Endothelial cell (in vitro differentiated cells): ENCODE measurements at regions not wholly inside any gene's neighbourhood (a gene's known extent, or its start where the extent isn't known, plus 50 kb on each side); places are given as distances from the start of the nearest gene placed in this dataset.

ENCODE experiments used
- DNase-seq: peaks from one replicate; pipeline ENCODE4 v3.0.0; 2021; ENCODE audit warnings: low spot score
- H3K27ac Mint-ChIP-seq: one replicate; pipeline ENCODE4 v1.8.0; 2021; ENCODE audit warnings: mixed read lengths, inconsistent platforms; ENCODE audit not compliant: unreplicated experiment
- H3K27me3 Mint-ChIP-seq: one replicate; pipeline ENCODE4 v1.8.0; 2021; ENCODE audit warnings: mild to moderate bottlenecking, moderate library complexity, mixed read lengths, inconsistent platforms; ENCODE audit not compliant: unreplicated experiment
- H3K36me3 Mint-ChIP-seq: one replicate; pipeline ENCODE4 v1.8.0; 2021; ENCODE audit warnings: mild to moderate bottlenecking, low read depth, mixed read lengths, inconsistent platforms; ENCODE audit not compliant: unreplicated experiment
- H3K4me1 Mint-ChIP-seq: one replicate; pipeline ENCODE4 v1.8.0; 2021; ENCODE audit warnings: mild to moderate bottlenecking, mixed read lengths, inconsistent platforms; ENCODE audit not compliant: unreplicated experiment
- H3K4me3 Mint-ChIP-seq: one replicate; pipeline ENCODE4 v1.8.0; 2021; ENCODE audit warnings: mild to moderate bottlenecking, mixed read lengths, inconsistent platforms; ENCODE audit not compliant: unreplicated experiment
- H3K9me3 Mint-ChIP-seq: one replicate; pipeline ENCODE4 v1.8.0; 2021; ENCODE audit warnings: mixed read lengths, inconsistent platforms; ENCODE audit not compliant: unreplicated experiment
- TF ChIP-seq, protein P1 (sequence below): fragments of 200-600 bp; sonication (generic); IDR thresholded peaks from one replicate; pipeline ENCODE4 v1.5.0; 2021; ENCODE audit warnings: antibody characterized with exemption; ENCODE audit not compliant: unreplicated experiment

- Mint-ChIP-seq H3K4me1 (no peaks in the 10 kb centered on the region), H3K9me3 (no peaks in the 10 kb centered on the region), H3K4me3 (no peak overlapping the region), H3K27me3 (no peaks in the 10 kb centered on the region), H3K36me3 (no peaks in the 10 kb centered on the region), H3K27ac (no peak overlapping the region)
- TF ChIP-seq, protein P1, sequence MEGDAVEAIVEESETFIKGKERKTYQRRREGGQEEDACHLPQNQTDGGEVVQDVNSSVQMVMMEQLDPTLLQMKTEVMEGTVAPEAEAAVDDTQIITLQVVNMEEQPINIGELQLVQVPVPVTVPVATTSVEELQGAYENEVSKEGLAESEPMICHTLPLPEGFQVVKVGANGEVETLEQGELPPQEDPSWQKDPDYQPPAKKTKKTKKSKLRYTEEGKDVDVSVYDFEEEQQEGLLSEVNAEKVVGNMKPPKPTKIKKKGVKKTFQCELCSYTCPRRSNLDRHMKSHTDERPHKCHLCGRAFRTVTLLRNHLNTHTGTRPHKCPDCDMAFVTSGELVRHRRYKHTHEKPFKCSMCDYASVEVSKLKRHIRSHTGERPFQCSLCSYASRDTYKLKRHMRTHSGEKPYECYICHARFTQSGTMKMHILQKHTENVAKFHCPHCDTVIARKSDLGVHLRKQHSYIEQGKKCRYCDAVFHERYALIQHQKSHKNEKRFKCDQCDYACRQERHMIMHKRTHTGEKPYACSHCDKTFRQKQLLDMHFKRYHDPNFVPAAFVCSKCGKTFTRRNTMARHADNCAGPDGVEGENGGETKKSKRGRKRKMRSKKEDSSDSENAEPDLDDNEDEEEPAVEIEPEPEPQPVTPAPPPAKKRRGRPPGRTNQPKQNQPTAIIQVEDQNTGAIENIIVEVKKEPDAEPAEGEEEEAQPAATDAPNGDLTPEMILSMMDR, result peak; percentile 39
- DNase-seq, result no peak
These were observed 181.3 kb downstream of the INSIG2 start for GRCh38 chr2:118269408-118270051.

GRCh38 chr2:118268268-118268667 is 180.0 kb downstream of the INSIG2 start:
- DNase-seq, result no peak
- no peaks in the 10 kb centered on the region for H3K36me3 Mint-ChIP-seq
- no peaks in the 10 kb centered on the region for H3K9me3 Mint-ChIP-seq
- no peak overlapping the region for H3K27ac Mint-ChIP-seq
- H3K4me3 Mint-ChIP-seq, result no peak overlapping the region
- TF ChIP-seq, protein P1, result no peak
- H3K4me1 Mint-ChIP-seq, result no peaks in the 10 kb centered on the region
- H3K27me3 Mint-ChIP-seq, result peaks cover 1% of the 10 kb centered on the region

- no peaks in the 10 kb centered on the region for H3K4me1 Mint-ChIP-seq
- no peak overlapping the region for H3K27ac Mint-ChIP-seq
- no peaks in the 10 kb centered on the region for H3K36me3 Mint-ChIP-seq
- peaks cover 1% of the 10 kb centered on the region for H3K27me3 Mint-ChIP-seq
- no peaks in the 10 kb centered on the region for H3K9me3 Mint-ChIP-seq
- no peak for DNase-seq
- H3K4me3 Mint-ChIP-seq, result no peak overlapping the region
- TF ChIP-seq, protein P1, result no peak
These were observed 177.7 kb downstream of the INSIG2 start for GRCh38 chr2:118265873-118266455.

DNA sequence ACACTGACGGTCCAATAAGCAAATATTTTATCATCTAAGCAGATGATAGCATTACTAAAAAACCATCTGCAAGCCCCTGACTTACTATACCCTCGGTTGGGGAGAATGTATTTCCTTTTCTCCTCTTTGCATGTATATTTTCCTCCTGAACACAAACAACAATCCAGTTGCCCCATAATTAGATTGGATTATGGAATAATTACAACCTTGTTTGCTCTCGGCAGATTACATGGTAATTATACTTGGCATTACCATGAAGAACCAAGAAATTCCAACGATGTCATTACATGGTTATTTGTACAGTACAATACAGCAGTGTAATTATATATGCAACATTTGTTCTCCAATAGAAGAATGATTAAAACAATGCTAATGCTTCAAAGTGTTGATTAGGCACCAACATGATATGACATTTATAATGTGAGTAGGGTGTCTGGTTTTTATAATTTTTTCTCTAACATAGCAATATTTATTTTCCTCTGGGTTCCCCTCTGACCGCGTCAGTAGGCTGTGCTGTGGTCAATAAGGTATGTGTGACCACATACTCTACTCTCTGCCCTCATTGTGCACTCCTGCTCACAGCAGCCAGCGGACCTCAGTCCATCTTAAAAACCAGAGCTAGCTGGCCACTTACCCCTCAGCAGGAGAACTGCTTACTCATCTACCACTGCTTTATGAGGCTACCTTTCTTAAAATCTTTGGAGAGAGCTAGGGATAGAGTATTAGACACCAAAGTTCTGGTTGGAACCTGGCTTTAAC is 176.1 kb downstream of the INSIG2 start:
- Mint-ChIP-seq H3K4me3 (no peak overlapping the region), H3K4me1 (no peaks in the 10 kb centered on the region), H3K36me3 (no peaks in the 10 kb centered on the region), H3K27me3 (peaks cover 1% of the 10 kb centered on the region), H3K27ac (no peak overlapping the region), H3K9me3 (no peaks in the 10 kb centered on the region)
- DNase-seq, result no peak
- TF ChIP-seq, protein P1, result no peak

DNA sequence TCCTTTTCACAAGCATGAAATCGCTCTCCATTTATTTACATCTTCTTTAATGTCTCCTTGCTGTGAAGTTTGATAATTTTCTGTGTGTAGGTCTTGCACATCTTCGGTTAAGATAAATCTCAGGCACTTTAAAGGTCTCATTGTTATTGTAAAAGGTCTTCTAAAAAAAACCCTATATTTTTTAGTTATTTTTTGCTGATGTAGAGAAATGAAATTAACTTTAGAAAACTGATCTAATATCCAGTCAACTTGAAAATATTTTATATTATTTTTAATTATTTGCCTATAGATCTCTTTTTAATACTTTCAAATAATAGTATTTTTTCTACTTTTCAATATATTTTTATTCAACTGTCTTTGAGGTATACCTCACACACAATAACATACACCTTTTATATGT is 169.4 kb downstream of the INSIG2 start:
- no peak overlapping the region for H3K4me3 Mint-ChIP-seq
- no peaks in the 10 kb centered on the region for H3K36me3 Mint-ChIP-seq
- peaks cover 9% of the 10 kb centered on the region for H3K4me1 Mint-ChIP-seq
- DNase-seq, result no peak
- H3K27ac Mint-ChIP-seq, result no peak overlapping the region
- peaks cover 2% of the 10 kb centered on the region for H3K27me3 Mint-ChIP-seq
- H3K9me3 Mint-ChIP-seq, result no peaks in the 10 kb centered on the region
- TF ChIP-seq, protein P1, result no peak
